ENCODE measurements at regions not wholly inside any gene's neighbourhood (a gene's known extent, or its start where the extent isn't known, plus 50 kb on each side); places are given as distances from the start of the nearest gene placed in this dataset.

GRCh38 chr1:29672416-29673227, 436.3 kb downstream of the PTPRU start:
- no peaks in the 10 kb centered on the region for H3K79me2 ChIP-seq (ENCODE audit: control insufficient read depth, insufficient read depth, low read length)
- H4K20me1 ChIP-seq (ENCODE audit: control insufficient read depth, extremely low read depth, insufficient read depth, low read length), result no peaks in the 10 kb centered on the region
- H3K36me3 ChIP-seq (ENCODE audit: control insufficient read depth in 2 of 2, extremely low read depth in 1 of 2, insufficient read depth in 2 of 2, low read length in 2 of 2), result no peaks in the 10 kb centered on the region
- no peak overlapping the region for H3K4me2 ChIP-seq (ENCODE audit: control insufficient read depth, extremely low read depth, insufficient read depth, low read depth, low read length)
- dilution Hi-C loops (cut with MboI; ENCODE audit: extremely low pct_ligation_motif_present, low sequenced_read_pairs), result no loop called here
- H3K4me3 ChIP-seq (ENCODE audit: control insufficient read depth in 2 of 3, extremely low read depth in 1 of 3, insufficient read depth in 2 of 3, low read depth in 1 of 3, low read length in 3 of 3), result no peak overlapping the region
- DNase-seq (ENCODE audit: low read depth, low spot score) (no peak), FAIRE-seq (no peak)
- H3K9ac ChIP-seq (ENCODE audit: control insufficient read depth, extremely low read depth, insufficient read depth, low read length), result no peak overlapping the region
- no peak overlapping the region for H3K27ac ChIP-seq (ENCODE audit: control insufficient read depth, insufficient read depth, low read length)
- peaks cover 8% of the 10 kb centered on the region for H3K27me3 ChIP-seq (ENCODE audit: control insufficient read depth, extremely low read depth, insufficient read depth, low read length)
- TF ChIP-seq EZH2 (IDR thresholded peaks at IDR 0.05; ENCODE audit: low read length) (no peak), CTCF (optimal IDR thresholded peaks at IDR 0.05 in 1 of 3, IDR thresholded peaks at IDR 0.05 in 1 of 3, conservative IDR thresholded peaks at IDR 0.05 in 1 of 3; ENCODE audit: extremely low read depth in 1 of 3, insufficient read depth in 2 of 3, low read length in 3 of 3) (no peak)
- no peaks in the 10 kb centered on the region for H3K9me3 ChIP-seq (ENCODE audit: control insufficient read depth, low read depth, low read length)
- no peak overlapping the region for H2AFZ ChIP-seq (ENCODE audit: control insufficient read depth, low read length)
- peaks cover 3% of the 10 kb centered on the region for H3K4me1 ChIP-seq (ENCODE audit: control insufficient read depth, extremely low read depth, insufficient read depth, low read length)
- no peaks in the 10 kb centered on the region for H3K9me1 ChIP-seq (ENCODE audit: control insufficient read depth, extremely low read depth, insufficient read depth, low read length)

GRCh38 chr1:29671446-29672356, 435.4 kb downstream of the PTPRU start:
- H3K4me1 ChIP-seq (ENCODE audit: control insufficient read depth, extremely low read depth, insufficient read depth, low read length), result peaks cover 3% of the 10 kb centered on the region
- H3K9me1 ChIP-seq (ENCODE audit: control insufficient read depth, extremely low read depth, insufficient read depth, low read length), result no peaks in the 10 kb centered on the region
- no peak overlapping the region for H2AFZ ChIP-seq (ENCODE audit: control insufficient read depth, low read length)
- H4K20me1 ChIP-seq (ENCODE audit: control insufficient read depth, extremely low read depth, insufficient read depth, low read length), result no peaks in the 10 kb centered on the region
- H3K9ac ChIP-seq (ENCODE audit: control insufficient read depth, extremely low read depth, insufficient read depth, low read length), result no peak overlapping the region
- no peaks in the 10 kb centered on the region for H3K36me3 ChIP-seq (ENCODE audit: control insufficient read depth in 2 of 2, extremely low read depth in 1 of 2, insufficient read depth in 2 of 2, low read length in 2 of 2)
- FAIRE-seq, result no peak
- peaks cover 8% of the 10 kb centered on the region for H3K27me3 ChIP-seq (ENCODE audit: control insufficient read depth, extremely low read depth, insufficient read depth, low read length)
- no peak overlapping the region for H3K4me2 ChIP-seq (ENCODE audit: control insufficient read depth, extremely low read depth, insufficient read depth, low read depth, low read length)
- TF ChIP-seq CTCF (optimal IDR thresholded peaks at IDR 0.05 in 1 of 3, IDR thresholded peaks at IDR 0.05 in 1 of 3, conservative IDR thresholded peaks at IDR 0.05 in 1 of 3; ENCODE audit: extremely low read depth in 1 of 3, insufficient read depth in 2 of 3, low read length in 3 of 3) (no peak), EZH2 (IDR thresholded peaks at IDR 0.05; ENCODE audit: low read length) (no peak)
- H3K9me3 ChIP-seq (ENCODE audit: control insufficient read depth, low read depth, low read length), result no peaks in the 10 kb centered on the region
- DNase-seq (ENCODE audit: low read depth, low spot score), result no peak
- H3K27ac ChIP-seq (ENCODE audit: control insufficient read depth, insufficient read depth, low read length), result no peak overlapping the region
- dilution Hi-C loops (cut with MboI; ENCODE audit: extremely low pct_ligation_motif_present, low sequenced_read_pairs), result no loop called here
- H3K79me2 ChIP-seq (ENCODE audit: control insufficient read depth, insufficient read depth, low read length), result no peaks in the 10 kb centered on the region
- H3K4me3 ChIP-seq (ENCODE audit: control insufficient read depth in 2 of 3, extremely low read depth in 1 of 3, insufficient read depth in 2 of 3, low read depth in 1 of 3, low read length in 3 of 3), result no peak overlapping the region

Data from keratinocyte (primary cell).